T-helper 1 cell treated with Interleukin-12 subunit alpha and Interleukin-12 subunit beta and Interleukin-4 antibody, amounts not matched to agents 30 ng/mL and 1 ng/mL, for 36 hours (primary cell): ENCODE measurements at regions not wholly inside any gene's neighbourhood (a gene's known extent, or its start where the extent isn't known, plus 50 kb on each side); places are given as distances from the start of the nearest gene placed in this dataset.

Source experiments
- intact Hi-C: fragments of 100-400 bp; cut with micrococcal nuclease; formaldehyde crosslinking; loops from one replicate; pipeline ENCODE4 v1.15.1; 2024

DNA sequence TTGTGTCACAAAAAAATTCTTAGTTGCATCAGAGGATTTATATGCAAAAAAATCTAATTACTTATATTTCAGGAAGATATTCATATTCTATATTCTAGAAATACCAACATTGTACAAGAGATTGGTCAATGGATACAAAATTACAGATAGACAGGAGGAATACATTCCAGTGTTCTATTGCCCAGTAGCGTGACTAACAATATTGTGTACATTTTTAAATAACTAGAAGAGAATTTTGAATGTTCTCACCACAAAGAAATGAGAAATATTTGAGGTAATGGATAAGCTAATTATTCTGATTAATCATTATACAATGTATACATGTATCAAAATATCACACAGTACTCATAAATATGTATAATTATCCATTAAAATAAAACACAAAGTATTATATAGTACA lies 253.3 kb downstream of the IPMK start:
- intact Hi-C loops, result no loop called here

DNA sequence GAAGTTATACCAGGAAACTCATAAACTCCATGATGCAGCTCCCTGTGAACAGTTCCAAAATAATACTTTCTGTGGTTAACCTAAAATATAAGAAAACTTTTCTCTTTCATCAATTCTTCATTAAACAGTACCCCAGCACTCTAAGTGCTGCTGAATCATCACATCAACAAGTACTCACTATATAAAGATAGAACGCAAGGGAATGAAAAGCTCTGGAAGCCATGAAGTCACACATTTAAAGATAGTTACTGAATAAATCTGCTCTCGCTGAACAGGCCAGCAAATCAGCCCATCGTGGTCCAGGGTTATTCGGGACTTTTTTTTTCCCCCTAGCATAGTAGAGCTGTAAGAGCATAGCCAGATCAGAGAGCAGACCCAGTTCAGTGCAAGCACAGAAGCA lies 254.3 kb downstream of the IPMK start:
- intact Hi-C loops, result no loop called here

DNA sequence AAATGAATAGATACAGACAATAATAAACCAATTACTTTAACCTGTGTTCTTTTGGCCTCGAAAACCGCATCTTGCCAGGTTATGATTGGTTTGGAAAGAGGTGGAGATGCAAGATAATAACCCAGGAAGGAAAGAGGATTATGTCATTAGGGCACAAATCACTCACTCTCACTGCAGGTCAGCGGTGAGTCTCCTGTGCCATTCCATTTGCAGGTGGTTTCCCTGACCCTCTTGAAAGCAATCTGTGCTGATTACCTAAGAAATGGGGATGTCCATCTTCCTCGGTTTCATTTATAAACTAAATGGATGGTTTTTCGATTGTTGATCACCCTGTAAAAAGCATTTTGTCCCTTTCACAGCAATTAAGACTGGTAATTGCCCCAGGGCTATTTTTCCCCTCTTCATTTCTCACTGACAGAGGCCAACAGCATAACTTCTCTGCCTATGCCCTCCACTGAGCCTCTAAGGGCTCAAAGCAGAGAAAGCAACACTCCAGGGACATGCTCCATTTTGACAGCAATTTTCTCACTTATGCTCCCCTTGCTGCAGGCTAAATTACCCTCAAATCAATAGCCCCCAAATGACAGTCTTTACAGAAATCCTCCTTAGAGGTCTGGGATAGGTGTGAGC lies 257.5 kb downstream of the IPMK start:
- intact Hi-C loops, result no loop called here

DNA sequence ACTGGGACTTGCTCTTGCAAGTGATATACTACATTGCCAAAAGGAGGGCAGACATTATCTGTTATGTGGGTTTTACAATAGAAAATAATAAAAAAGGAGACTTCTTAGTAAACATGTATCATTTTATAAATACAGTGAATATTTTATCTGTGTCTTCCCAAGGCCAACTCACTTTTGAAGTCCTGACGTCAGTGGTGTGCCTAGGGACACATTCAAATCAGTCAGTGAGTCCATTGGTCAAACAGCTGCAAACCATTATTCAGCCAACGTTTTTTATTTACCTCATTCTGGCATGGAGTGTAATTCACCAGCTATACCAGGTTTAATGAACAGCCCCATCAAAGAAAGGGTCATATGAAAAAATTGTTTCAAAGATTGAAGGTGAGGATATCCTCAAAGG lies 263.7 kb downstream of the IPMK start:
- intact Hi-C loops, result no loop called here

DNA sequence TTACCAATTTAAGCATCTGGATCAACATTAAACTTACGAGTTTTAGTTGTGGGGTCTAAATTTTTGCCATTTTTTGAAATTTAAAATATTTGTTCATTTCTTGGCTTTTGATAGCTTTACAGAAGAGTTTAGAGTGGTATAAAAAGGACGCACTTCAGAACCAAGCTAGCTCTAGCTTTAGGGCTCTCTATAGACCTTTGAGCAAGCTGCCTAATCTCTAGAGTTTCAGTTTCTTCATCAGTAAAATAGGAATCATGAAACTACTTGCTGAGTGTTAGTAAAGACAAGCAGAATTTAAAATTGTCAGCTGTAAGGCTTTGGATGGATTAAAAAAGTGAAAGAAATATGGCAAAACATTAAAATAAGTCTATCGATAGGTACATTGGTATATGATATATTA lies 266.5 kb downstream of the IPMK start:
- intact Hi-C loops, result no loop called here

DNA sequence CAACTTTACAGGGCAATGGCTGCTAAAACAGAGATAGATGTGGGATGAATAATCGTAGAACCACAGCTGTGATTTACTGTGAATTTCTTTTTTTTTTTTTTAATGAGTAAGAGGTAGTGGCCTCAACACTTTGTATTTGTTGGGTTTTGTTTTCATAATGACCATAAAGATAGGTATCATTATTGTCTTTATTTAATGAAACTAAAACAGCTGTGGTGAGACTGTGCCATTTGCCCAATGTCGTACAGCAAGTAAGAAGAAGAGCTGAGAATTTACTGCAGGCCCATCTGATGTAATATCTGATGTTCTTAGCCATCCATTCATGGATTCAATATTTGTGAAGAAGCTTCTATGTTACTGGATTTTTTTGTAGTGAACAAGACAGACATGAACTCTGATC lies 271.2 kb downstream of the IPMK start:
- intact Hi-C loops, result no loop called here

DNA sequence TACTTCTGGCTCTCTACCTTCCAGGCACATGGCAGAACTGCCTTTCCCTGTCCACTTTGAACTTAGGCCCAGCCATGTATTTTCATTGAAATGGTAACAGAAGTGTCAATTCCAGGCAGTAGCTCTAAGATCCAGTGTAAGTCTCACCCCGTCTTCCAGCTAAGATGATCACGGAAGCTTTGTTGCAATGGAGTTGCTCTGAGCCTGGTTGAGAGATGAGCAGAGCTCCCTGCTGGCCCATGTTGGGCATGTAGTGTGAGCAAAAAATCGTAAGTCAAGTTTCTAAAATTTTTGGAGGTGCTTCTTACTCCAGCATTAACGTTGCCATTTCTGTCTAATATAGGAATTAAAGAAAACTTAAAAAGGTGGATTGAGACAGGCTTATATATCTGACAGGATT lies 274.4 kb downstream of the IPMK start:
- intact Hi-C loops, result no loop called here

DNA sequence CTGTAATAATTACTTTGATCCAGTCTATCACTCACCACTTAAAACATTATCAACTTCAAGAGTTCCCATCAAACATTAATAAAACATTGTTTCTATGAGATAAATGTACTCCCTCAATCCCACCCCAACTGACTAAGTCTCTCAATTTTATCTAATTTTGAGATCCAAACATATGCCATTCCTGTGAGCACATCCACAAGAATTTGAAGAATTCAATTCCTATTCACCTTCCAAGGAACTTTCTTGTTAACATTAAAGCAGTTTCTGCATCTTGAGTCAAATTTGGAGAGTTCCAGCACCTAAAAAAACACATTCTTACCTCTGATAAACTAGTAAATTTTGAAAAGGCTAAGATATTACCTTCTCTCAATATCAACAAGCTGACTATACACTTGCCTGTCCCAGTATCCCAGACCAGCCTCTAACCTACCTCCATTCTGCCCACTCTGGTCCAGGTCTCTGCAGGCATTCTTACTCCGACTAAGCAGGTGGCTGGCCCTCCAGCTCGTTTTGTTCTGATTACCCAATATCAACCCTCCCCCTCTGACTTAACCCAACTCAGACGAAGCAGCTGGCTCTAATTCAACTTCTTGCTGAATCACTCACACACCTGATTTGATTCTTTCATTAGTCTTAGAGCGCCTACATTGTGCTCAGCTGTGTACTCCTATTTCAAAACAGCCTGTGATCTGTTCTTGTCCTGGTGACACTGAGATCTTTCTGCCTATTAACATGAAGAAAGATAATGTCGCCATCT lies 275.2 kb downstream of the IPMK start:
- intact Hi-C loops, result no loop called here

DNA sequence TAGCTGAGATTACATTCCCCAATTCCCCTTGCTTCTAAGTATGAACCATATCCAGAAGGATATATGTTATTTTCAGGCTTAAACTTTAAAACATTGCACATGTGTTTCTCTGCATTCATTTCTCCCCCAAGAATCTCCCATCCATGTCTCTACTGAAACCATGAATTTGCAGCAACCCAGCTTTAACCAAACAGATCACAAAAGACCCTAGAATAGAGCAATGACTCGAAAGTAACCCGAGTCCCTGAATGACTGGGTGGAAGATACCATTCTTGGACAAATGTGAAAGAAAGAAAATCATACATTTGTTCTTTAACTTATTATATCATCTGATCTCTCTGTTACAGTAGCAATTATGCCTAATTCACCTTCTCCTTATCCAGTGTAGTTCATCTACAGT lies 278.7 kb downstream of the IPMK start:
- intact Hi-C loops, result no loop called here

GRCh38 chr10:57987055-57987721 lies 280.5 kb downstream of the IPMK start:
- intact Hi-C loops, result no loop called here

GRCh38 chr10:57986422-57986821 lies 281.3 kb downstream of the IPMK start:
- intact Hi-C loops, result no loop called here

- intact Hi-C loops, result no loop called here
These were observed 284.4 kb downstream of the IPMK start for GRCh38 chr10:57983281-57983791.

- intact Hi-C loops, result no loop called here
These were observed 285.6 kb downstream of the IPMK start for GRCh38 chr10:57982091-57982490.

GRCh38 chr10:57979956-57980355 lies 287.7 kb downstream of the IPMK start:
- intact Hi-C loops, result no loop called here

DNA sequence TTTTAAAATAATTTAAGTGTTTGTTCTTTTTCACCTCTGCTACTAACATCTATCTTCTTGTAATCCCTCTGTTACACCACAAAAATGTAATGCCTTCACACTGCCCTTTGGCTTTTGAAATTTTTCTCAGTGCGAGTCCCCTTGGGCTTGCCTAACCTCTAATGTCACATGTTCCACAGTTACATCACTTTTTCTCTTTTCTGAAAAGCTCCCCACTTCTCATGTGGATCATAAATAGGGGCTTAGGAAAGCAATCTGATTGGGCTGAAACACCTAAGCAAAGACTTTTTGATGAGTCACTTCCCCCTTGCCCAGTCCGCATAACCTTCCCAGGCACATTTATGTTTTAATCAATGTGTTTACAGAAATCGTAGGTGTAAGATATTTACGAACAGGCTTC lies 288.2 kb downstream of the IPMK start:
- intact Hi-C loops, result no loop called here

DNA sequence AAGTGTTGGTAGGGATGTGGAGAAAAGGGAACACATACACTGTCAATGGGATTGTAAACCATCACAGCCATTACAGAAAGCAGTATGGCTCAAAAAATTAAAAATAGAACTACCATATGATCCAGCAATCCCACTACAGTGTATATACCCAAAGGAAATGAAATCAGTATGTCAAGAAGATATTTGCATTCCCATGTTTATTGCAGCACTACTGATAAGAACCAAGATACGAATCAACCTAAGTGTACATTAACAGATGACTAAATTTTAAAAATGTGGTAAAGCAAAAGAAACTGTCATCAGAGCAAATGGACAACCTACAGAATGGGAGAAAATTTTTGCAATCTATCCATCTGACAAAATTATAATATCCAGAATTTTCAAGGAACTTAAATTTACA lies 290.4 kb downstream of the IPMK start:
- intact Hi-C loops, result no loop called here

GRCh38 chr10:57973451-57973850 lies 294.2 kb downstream of the IPMK start:
- intact Hi-C loops, result no loop called here

DNA sequence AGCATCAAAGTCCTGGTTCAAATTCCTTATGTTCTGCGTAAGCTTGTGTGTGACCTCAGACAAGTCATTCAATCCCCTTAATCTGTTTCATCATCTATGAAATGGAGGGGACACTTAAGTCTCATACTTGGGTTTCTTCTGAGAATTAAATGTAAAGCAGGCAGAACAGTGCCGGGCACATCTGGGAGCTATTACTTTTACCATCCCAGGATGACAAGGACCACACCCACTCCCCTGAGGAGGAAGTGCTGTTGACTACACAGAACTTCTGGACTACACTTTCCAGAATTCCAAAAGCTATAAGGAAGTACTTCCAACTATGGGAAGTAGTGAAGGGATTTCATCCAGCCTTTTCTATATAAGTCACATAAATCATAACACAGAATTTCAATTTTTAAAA lies 294.9 kb downstream of the IPMK start:
- intact Hi-C loops, result no loop called here

- intact Hi-C loops, result no loop called here
These were observed 299.2 kb downstream of the IPMK start for GRCh38 chr10:57968328-57969016.

DNA sequence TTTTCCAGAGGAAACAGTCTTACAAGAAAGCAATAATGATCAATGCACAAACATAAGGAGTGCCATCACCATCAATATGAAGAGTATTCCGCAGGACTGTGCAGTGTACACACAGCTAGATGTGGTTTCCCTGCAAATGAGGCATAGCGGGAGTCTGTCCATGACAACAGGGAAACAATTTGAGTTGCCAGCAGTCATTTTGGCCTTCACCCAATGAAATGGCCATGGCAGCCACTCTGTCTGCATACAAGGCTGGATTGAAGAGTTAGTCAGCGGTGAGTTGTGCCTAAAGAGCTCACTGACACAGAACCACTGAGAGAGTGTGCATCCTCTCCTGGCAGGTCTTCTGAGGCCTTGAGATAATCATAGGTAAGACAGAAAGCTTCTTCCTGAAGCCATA lies 303.3 kb downstream of the IPMK start:
- intact Hi-C loops, result no loop called here

DNA sequence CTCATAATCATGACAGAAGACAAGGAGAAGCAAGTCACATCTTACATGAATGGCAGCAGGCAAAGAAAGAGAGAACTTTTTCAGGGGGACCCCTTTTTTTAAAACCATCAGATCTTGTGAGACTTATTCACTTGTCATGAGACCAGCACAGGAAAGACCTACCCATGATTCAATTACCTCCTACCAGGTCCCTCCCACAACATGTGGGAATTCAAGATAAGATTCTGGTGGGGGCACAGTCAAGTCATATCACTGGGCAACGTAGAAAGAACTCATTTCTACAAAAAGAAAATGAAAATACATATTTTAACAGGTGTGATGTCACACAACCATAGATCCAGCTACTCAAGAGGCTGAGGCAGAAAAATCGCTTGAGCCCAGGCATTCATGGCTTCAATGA lies 304.1 kb downstream of the IPMK start:
- intact Hi-C loops, result no loop called here

GRCh38 chr10:57962839-57963238 lies 304.9 kb downstream of the IPMK start:
- intact Hi-C loops, result no loop called here
